Astrocyte of the hippocampus (primary cell): ENCODE measurements at regions not wholly inside any gene's neighbourhood (a gene's known extent, or its start where the extent isn't known, plus 50 kb on each side); places are given as distances from the start of the nearest gene placed in this dataset.

Source experiments
- DNase-seq: peaks from one replicate; pipeline ENCODE4 v3.0.0; 2011; ENCODE audit warnings: low read depth, low spot score

- peak; percentile 21 for DNase-seq
These were observed 51.9 kb upstream of the PFN2 start for GRCh38 chr3:150022381-150023238.

GRCh38 chr3:150020527-150020926 lies 49.8 kb upstream of the PFN2 start:
- DNase-seq = peak; percentile 37
